Uterus (tissue), 3 donors: ENCODE measurements at regions not wholly inside any gene's neighbourhood (a gene's known extent, or its start where the extent isn't known, plus 50 kb on each side); places are given as distances from the start of the nearest gene placed in this dataset.

Experiments
- DNase-seq, 2 donors: peaks; one replicate each; pipeline ENCODE4 v3.0.0-alpha.2; 2019 to 2020
- H3K27ac ChIP-seq, 2 donors: fragments of 200-600 bp; sonication (generic); 1 replicate in 1 of 2; 2 replicates in 1 of 2; pipeline ENCODE4 v1.5.1; 2016 to 2018
- H3K27me3 ChIP-seq, 2 donors: fragments of 200-600 bp; sonication (generic); one replicate each; pipeline ENCODE4 v1.5.1; 2018 to 2019; ENCODE audit warnings: control low read depth in 1 of 2
- H3K36me3 ChIP-seq, 2 donors: fragments of 200-600 bp; sonication (generic); one replicate each; pipeline ENCODE4 v1.5.1; 2019; ENCODE audit warnings: control low read depth in 1 of 2
- H3K4me1 ChIP-seq, 2 donors: fragments of 200-600 bp; sonication (generic); one replicate each; pipeline ENCODE4 v1.5.1; 2018 to 2019; ENCODE audit warnings: control low read depth in 1 of 2
- H3K4me3 ChIP-seq, 2 donors: fragments of 200-600 bp; sonication (generic); 1 replicate in 1 of 2; 2 replicates in 1 of 2; pipeline ENCODE4 v1.5.1; 2018 to 2019; ENCODE audit warnings: mild to moderate bottlenecking in 1 of 2
- H3K9me3 ChIP-seq, 2 donors: fragments of 200-600 bp; sonication (generic); one replicate each; pipeline ENCODE4 v1.5.1; 2019; ENCODE audit warnings: control low read depth in 1 of 2
- CTCF ChIP-seq, 4 experiments: fragments of 200-600 bp in 2 of 4; fragments of 450-650 bp in 2 of 4; sonication (generic) in 2 of 4; IDR thresholded peaks; one replicate each; pipeline ENCODE4 v1.5.1; 2016 to 2019; ENCODE audit warnings: antibody characterized with exemption in 4 of 4, mild to moderate bottlenecking in 2 of 4, moderate library complexity in 1 of 4
- POLR2A ChIP-seq, 2 donors: fragments of 450-650 bp; IDR thresholded peaks; one replicate each; pipeline ENCODE4 v1.6.1; 2016; ENCODE audit warnings: antibody characterized with exemption in 2 of 2, mild to moderate bottlenecking in 1 of 2, moderate library complexity in 1 of 2
- intact Hi-C: fragments of 100-400 bp; cut with DNase I; formaldehyde crosslinking; loops from one replicate; pipeline ENCODE4 v1.15.1; 2023; ENCODE audit warnings: low total_unique reads
- donor health status: DM: yes; HTN: yes; CAD: no.

- H3K27me3 ChIP-seq: no peaks in the 10 kb centered on the region
- DNase-seq: no peak
Observed at GRCh38 chr12:23084236-23084995, 459.4 kb downstream of the ETNK1 start.

DNA sequence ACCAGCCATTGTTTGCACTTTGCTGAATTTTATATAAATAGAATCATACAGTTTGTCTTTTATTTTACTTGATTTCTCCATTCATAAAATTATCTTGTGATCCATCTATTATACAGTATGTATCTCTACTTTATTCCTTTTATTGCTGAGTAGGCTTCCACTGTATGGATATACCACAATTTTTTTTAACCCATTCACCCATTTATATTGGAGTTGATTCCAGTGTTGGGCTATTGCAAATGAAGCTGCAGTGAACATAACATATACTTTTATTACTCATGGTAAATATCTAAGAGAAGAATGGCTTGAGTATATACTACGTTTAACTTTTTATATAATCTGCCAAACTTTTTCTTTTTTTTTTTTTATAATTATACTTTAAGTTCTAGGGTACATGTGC, 463.6 kb downstream of the ETNK1 start:
- Histone ChIP-seq H3K27me3 (no peaks in the 10 kb centered on the region), H3K27ac (no peak overlapping the region), H3K36me3 (no peaks in the 10 kb centered on the region), H3K4me1 (no peaks in the 10 kb centered on the region), H3K9me3 (no peaks in the 10 kb centered on the region), H3K4me3 (no peak overlapping the region)
- intact Hi-C loops: no loop called here
- no peak for TF ChIP-seq CTCF (IDR thresholded peaks at IDR 0.05)
- no peak for TF ChIP-seq POLR2A (IDR thresholded peaks at IDR 0.05)
- DNase-seq: no peak

More at GRCh38 chr12:23084236-23084995, 459.4 kb downstream of the ETNK1 start:
- Histone ChIP-seq H3K27ac (no peak overlapping the region), H3K4me3 (no peak overlapping the region), H3K4me1 (no peaks in the 10 kb centered on the region), H3K9me3 (no peaks in the 10 kb centered on the region), H3K36me3 (no peaks in the 10 kb centered on the region)
- intact Hi-C loops: no loop called here
- TF ChIP-seq CTCF (IDR thresholded peaks at IDR 0.05) (no peak), POLR2A (IDR thresholded peaks at IDR 0.05) (no peak)

DNA sequence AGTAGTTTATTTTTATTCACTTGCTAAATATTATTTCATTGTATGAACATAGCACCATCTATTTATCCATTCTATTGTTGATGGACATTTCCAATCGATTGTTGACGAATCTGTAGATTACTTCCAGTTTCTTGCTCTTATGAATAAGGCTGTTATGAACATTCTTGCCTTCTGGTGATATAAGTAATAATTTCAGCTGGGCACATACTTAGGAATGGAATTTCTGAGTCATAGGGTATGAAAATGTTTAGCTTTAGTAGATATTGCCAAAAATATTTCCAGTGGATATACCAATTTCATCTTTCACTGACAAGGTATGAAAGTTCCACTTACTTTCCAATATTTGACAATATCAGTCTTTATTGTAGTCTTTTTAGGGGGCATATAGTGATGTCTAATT, 468.5 kb downstream of the ETNK1 start:
- TF ChIP-seq CTCF (IDR thresholded peaks at IDR 0.05) (no peak), POLR2A (IDR thresholded peaks at IDR 0.05) (no peak)
- intact Hi-C loops: no loop called here
- no peaks in the 10 kb centered on the region for H3K9me3 ChIP-seq
- no peaks in the 10 kb centered on the region for H3K27me3 ChIP-seq
- no peaks in the 10 kb centered on the region for H3K4me1 ChIP-seq
- H3K27ac ChIP-seq: no peak overlapping the region
- no peaks in the 10 kb centered on the region for H3K36me3 ChIP-seq
- no peak for DNase-seq
- H3K4me3 ChIP-seq: no peak overlapping the region

GRCh38 chr12:23096321-23096720, 471.4 kb downstream of the ETNK1 start:
- Histone ChIP-seq H3K9me3 (no peaks in the 10 kb centered on the region), H3K4me3 (no peak overlapping the region), H3K27me3 (no peaks in the 10 kb centered on the region), H3K4me1 (no peaks in the 10 kb centered on the region), H3K36me3 (no peaks in the 10 kb centered on the region), H3K27ac (no peak overlapping the region)
- no peak for DNase-seq
- intact Hi-C loops: no loop called here
- TF ChIP-seq POLR2A (IDR thresholded peaks at IDR 0.05) (no peak), CTCF (IDR thresholded peaks at IDR 0.05) (no peak)

DNA sequence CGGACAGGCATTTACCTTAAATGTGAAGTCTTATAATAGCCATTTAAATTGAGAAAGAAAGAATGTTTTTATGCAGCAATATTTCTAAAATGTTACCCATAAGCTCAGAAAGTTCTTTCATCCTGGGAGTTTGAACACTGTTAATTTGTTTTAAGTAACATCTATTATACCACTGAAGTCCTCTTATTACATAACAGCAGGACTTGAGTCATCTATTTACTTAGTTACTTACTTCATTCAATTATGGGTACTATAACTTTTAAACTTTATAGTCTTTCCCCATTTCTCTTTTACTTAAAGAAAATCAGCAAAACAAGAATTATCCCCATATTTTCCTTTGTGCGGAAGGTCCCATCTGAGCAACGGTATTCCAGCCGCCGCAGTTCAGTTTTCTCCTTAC, 473.1 kb downstream of the ETNK1 start:
- TF ChIP-seq POLR2A (IDR thresholded peaks at IDR 0.05): no peak
- TF ChIP-seq CTCF (IDR thresholded peaks at IDR 0.05): no peak
- H3K9me3 ChIP-seq: no peaks in the 10 kb centered on the region
- H3K4me1 ChIP-seq: no peaks in the 10 kb centered on the region
- DNase-seq: no peak
- intact Hi-C loops: no loop called here
- H3K4me3 ChIP-seq: no peak overlapping the region
- no peak overlapping the region for H3K27ac ChIP-seq
- H3K27me3 ChIP-seq: no peaks in the 10 kb centered on the region
- H3K36me3 ChIP-seq: no peaks in the 10 kb centered on the region
